ENCODE measurements at regions not wholly inside any gene's neighbourhood (a gene's known extent, or its start where the extent isn't known, plus 50 kb on each side); places are given as distances from the start of the nearest gene placed in this dataset.
"Not testable (repeated sequence)": the region's sequence is repeated elsewhere in the genome, so short reads cannot be mapped to it uniquely, and the experiment has no call there.

GRCh38 chr10:4236905-4237304 is 451.9 kb upstream of the KLF6 start:
- TF ChIP-seq CTCF, POLR2A, POLR2AphosphoS5, EP300 (IDR thresholded peaks at IDR 0.05): not testable (repeated sequence)

Data from sigmoid colon (tissue), 4 donors.